Neural crest cell (in vitro differentiated cells): ENCODE measurements at regions not wholly inside any gene's neighbourhood (a gene's known extent, or its start where the extent isn't known, plus 50 kb on each side); places are given as distances from the start of the nearest gene placed in this dataset.

Experiments
- DNase-seq: peaks from one replicate; pipeline ENCODE4 v3.0.0; 2021; ENCODE audit warnings: low read depth, mixed read lengths, low spot score
- H3K27ac Mint-ChIP-seq: one replicate; pipeline ENCODE4 v1.8.0; 2021; ENCODE audit warnings: mild to moderate bottlenecking, mixed read lengths; ENCODE audit not compliant: unreplicated experiment
- H3K27me3 Mint-ChIP-seq: 2 replicates; pipeline ENCODE4 v1.8.0; 2021; ENCODE audit warnings: low read depth, mild to moderate bottlenecking, mixed read lengths
- H3K36me3 Mint-ChIP-seq: 2 replicates; pipeline ENCODE4 v1.8.0; 2021; ENCODE audit warnings: low read depth, mild to moderate bottlenecking, mixed read lengths
- H3K4me1 Mint-ChIP-seq: 2 replicates; pipeline ENCODE4 v1.8.0; 2021; ENCODE audit warnings: mixed read lengths
- H3K4me3 Mint-ChIP-seq: one replicate; pipeline ENCODE4 v1.8.0; 2021; ENCODE audit warnings: mild to moderate bottlenecking, mixed read lengths
- H3K9me3 Mint-ChIP-seq: 2 replicates; pipeline ENCODE4 v1.8.0; 2021; ENCODE audit warnings: mixed read lengths
- TF ChIP-seq, protein P1 (sequence below): fragments of 200-600 bp; sonication (generic); conservative IDR thresholded peaks from 2 replicates; pipeline ENCODE4 v1.5.0; 2021; ENCODE audit warnings: antibody characterized with exemption, mild to moderate bottlenecking

DNA sequence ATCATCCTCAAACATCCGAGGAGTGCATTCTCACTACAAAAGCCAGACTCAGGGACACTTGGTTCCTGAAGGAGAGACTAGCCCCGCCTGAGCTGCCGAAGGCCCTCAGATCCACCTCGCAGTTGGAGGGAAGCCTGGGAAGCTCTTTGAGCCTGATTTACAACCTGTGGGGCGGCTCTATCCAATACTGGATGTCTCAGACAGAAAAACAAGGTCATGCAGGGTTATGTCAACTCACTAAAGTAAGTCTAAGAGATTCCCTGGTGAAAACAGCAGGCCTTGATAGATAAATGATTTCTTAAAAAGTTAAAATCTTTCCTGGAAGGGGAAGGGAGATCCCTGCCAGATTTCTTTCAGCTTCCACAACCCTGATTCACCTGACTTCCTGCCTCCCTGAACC lies 284.3 kb downstream of the CYP26B1 start:
- DNase-seq, result no peak
- TF ChIP-seq, protein P1, sequence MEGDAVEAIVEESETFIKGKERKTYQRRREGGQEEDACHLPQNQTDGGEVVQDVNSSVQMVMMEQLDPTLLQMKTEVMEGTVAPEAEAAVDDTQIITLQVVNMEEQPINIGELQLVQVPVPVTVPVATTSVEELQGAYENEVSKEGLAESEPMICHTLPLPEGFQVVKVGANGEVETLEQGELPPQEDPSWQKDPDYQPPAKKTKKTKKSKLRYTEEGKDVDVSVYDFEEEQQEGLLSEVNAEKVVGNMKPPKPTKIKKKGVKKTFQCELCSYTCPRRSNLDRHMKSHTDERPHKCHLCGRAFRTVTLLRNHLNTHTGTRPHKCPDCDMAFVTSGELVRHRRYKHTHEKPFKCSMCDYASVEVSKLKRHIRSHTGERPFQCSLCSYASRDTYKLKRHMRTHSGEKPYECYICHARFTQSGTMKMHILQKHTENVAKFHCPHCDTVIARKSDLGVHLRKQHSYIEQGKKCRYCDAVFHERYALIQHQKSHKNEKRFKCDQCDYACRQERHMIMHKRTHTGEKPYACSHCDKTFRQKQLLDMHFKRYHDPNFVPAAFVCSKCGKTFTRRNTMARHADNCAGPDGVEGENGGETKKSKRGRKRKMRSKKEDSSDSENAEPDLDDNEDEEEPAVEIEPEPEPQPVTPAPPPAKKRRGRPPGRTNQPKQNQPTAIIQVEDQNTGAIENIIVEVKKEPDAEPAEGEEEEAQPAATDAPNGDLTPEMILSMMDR, result no peak
- Mint-ChIP-seq H3K4me3 (no peak overlapping the region), H3K36me3 (no peaks in the 10 kb centered on the region), H3K4me1 (no peaks in the 10 kb centered on the region), H3K27ac (no peak overlapping the region), H3K27me3 (peaks cover 9% of the 10 kb centered on the region), H3K9me3 (peaks cover 2% of the 10 kb centered on the region)

DNA sequence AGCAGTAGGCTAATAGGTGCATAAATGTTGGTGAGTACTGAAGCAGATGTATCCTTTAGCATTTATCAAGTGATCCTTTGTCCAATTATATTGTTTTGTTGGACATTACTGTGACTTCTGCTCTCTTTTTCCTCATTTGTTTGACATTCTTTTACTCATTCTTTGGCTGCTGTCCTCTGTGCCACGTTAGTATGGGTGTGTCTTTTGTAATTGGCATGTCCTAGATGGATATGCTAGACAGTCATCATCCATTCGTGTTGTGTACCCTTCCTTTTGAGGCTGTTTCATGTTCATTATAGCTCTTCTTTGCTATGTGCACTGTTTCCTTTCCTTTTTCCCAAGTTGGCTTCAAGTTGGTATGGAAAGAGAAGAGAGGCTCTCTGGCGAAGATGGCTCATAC lies 284.7 kb downstream of the CYP26B1 start:
- Mint-ChIP-seq H3K4me1 (no peaks in the 10 kb centered on the region), H3K27ac (no peak overlapping the region), H3K9me3 (peaks cover 2% of the 10 kb centered on the region), H3K27me3 (peaks cover 5% of the 10 kb centered on the region), H3K4me3 (no peak overlapping the region), H3K36me3 (no peaks in the 10 kb centered on the region)
- DNase-seq, result no peak
- TF ChIP-seq, protein P1, result no peak

DNA sequence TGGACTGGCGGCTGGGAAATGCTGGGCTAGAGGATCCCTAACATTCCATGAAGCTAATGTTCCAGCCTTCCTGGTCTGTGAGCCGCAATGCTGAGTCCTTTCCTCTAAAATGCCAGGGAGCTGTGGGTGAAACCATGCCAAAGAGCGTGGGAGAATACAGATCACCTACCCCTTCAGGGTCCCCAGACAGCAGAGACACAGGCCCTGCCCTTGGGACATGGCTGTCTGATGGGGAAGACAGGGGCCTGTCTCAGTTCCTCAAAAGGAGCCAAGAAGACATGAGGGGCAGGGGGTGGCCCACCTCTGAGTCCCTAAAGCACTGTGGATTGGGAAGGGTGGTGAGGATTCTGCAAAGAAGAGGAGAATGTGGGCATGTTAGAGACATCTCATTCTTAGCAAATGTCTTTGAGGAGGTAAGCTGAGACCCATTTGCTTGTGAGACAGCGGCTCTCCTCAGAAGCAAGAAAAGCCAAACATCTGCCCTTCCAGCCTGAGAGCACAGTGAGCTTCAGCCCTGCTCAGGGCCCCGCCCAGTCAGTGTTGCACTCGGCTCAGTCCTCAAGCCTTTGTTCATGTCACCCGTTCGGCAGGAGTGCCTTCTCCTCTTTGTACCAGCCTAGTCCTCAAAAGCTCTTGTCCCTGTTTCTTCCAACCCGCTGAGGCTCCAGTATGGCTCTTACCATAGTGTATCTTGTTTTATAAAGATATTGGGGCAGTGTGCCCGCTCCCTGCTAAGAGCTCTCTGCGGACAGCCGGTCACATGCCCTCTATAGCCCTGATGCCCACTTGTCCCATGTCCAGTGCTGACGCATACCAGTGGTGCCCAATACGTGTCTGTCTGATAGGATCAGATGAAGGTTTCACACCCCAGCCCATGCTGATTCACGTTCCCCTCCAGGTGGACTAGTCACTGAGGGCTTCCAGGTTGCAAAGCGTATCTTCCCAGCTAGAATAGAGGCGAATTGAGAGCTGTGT lies 286.2 kb downstream of the CYP26B1 start:
- H3K27ac Mint-ChIP-seq, result no peak overlapping the region
- peaks cover 2% of the 10 kb centered on the region for H3K27me3 Mint-ChIP-seq
- H3K9me3 Mint-ChIP-seq, result peaks cover 2% of the 10 kb centered on the region
- H3K4me3 Mint-ChIP-seq, result no peak overlapping the region
- H3K36me3 Mint-ChIP-seq, result no peaks in the 10 kb centered on the region
- H3K4me1 Mint-ChIP-seq, result no peaks in the 10 kb centered on the region
- TF ChIP-seq, protein P1, result no peak
- DNase-seq, result no peak

DNA sequence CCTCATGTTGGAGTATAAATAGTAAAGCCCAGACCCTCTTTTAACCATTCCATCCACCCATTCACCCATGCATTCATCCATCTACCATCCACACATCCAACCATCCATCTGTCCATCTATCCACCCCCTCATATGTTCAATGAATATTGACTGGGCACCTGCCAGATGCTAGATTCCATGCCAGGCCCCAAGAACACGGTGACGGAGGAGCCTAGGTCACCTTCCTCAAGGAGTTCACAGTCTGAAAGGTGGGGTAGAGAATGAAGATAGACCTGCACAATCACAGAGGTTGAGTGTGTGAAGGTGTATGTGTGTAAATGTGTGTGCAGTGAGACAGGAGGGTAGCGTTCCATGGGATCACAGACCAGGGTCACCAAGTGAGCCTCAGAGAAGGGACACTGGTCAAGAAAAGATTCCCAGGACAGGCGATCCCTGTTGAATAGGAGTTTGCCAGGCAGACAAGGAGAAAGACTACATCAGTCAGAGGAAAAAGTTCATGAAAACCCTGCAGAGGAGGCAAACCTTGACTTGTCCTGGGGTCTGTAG lies 287.2 kb downstream of the CYP26B1 start:
- Mint-ChIP-seq H3K27ac (peak overlapping the region; percentile 60), H3K27me3 (peaks cover 2% of the 10 kb centered on the region), H3K4me1 (no peaks in the 10 kb centered on the region), H3K36me3 (no peaks in the 10 kb centered on the region), H3K9me3 (peaks cover 8% of the 10 kb centered on the region), H3K4me3 (no peak overlapping the region)
- TF ChIP-seq, protein P1, result no peak
- no peak for DNase-seq

DNA sequence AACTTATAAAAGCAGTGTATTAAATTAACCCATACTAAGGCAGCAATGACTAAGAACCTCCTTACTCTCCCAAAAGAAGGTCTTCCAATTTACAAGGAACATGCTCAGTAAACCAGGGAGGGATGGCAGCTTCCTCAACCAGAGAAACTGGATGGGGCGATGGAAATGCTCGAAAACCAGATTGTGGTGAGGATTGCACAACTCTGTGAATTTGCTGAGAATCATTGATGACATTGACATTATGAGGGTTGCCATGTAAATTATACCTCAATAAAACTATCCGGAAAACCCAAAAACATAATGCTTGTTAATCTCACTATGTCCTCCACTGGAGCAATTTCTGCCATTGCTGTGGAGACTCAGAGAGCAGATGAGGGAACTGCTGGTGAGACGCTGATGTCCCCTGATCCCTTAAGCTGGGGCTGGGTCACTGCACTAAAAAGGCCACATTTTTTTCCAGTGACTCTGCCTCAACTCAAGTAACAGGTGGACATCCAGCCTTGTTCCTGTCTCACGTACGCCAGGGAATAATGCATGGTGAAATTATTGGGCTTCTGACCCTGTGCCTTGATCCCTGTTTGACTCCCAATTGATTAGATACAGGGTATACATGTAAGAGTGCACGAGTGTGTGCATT lies 288.3 kb downstream of the CYP26B1 start:
- Mint-ChIP-seq H3K27me3 (peaks cover 2% of the 10 kb centered on the region), H3K9me3 (peaks cover 12% of the 10 kb centered on the region), H3K36me3 (no peaks in the 10 kb centered on the region), H3K4me1 (no peaks in the 10 kb centered on the region), H3K27ac (no peak overlapping the region), H3K4me3 (no peak overlapping the region)
- TF ChIP-seq, protein P1, result no peak
- DNase-seq, result no peak
